SH-SY5Y (cell line): ENCODE measurements at regions not wholly inside any gene's neighbourhood (a gene's known extent, or its start where the extent isn't known, plus 50 kb on each side); places are given as distances from the start of the nearest gene placed in this dataset.
A peak's percentile ranks its signal among the peaks of the same experiment; 100 is the strongest.

Experiments used
- GATA2 ChIP-seq: IDR thresholded peaks from 2 replicates; pipeline ENCODE4 v1.6.1; 2011; ENCODE audit warnings: mild to moderate bottlenecking, low read depth, low read length
- GATA3 ChIP-seq: IDR thresholded peaks from 2 replicates; pipeline ENCODE4 v1.6.1; 2011; ENCODE audit warnings: low read depth, mild to moderate bottlenecking, low read length, moderate library complexity

GRCh38 chr13:107733276-107733675 is 482.1 kb downstream of the LIG4 start:
- TF ChIP-seq GATA2 (no peak), GATA3 (no peak)

- TF ChIP-seq GATA3 (no peak), GATA2 (no peak)
Observed at GRCh38 chr13:107730813-107731212, 484.5 kb downstream of the LIG4 start.

- TF ChIP-seq GATA3: no peak
Observed at GRCh38 chr13:107721125-107721869, 494.0 kb downstream of the LIG4 start.

- TF ChIP-seq GATA2 (no peak), GATA3 (no peak)
Observed at GRCh38 chr13:107716741-107717140, 498.6 kb downstream of the LIG4 start.

GRCh38 chr13:107716241-107716640 is 499.1 kb downstream of the LIG4 start:
- TF ChIP-seq GATA3 (no peak), GATA2 (no peak)

- TF ChIP-seq GATA3: no peak
- no peak for TF ChIP-seq GATA2
Observed at GRCh38 chr13:107715496-107715895, 499.8 kb downstream of the LIG4 start.

GRCh38 chr13:107713314-107713713 is 502.0 kb downstream of the LIG4 start:
- TF ChIP-seq GATA3 (0 out of 2 replicates have a peak, but pooled peaks have one; percentile 42), GATA2 (no peak)

GRCh38 chr13:107712145-107712860 is 503.0 kb downstream of the LIG4 start:
- no peak for TF ChIP-seq GATA3
- TF ChIP-seq GATA2: no peak

- TF ChIP-seq GATA3 (no peak), GATA2 (no peak)
Observed at GRCh38 chr13:107690181-107690580, 525.2 kb downstream of the LIG4 start.

GRCh38 chr13:107685876-107686275 is 529.5 kb downstream of the LIG4 start:
- TF ChIP-seq GATA3 (no peak), GATA2 (no peak)

- no peak for TF ChIP-seq GATA2
- TF ChIP-seq GATA3: no peak
Observed at GRCh38 chr13:107681600-107681999, 533.7 kb downstream of the LIG4 start.

- TF ChIP-seq GATA2 (no peak), GATA3 (no peak)
Observed at GRCh38 chr13:107680115-107680514, 535.2 kb downstream of the LIG4 start.

- TF ChIP-seq GATA2: no peak
- TF ChIP-seq GATA3: no peak
Observed at GRCh38 chr13:107678075-107678689, 537.2 kb downstream of the LIG4 start.

- TF ChIP-seq GATA2 (no peak), GATA3 (no peak)
Observed at GRCh38 chr13:107675847-107676550, 539.3 kb downstream of the LIG4 start.

- TF ChIP-seq GATA2 (no peak), GATA3 (no peak)
Observed at GRCh38 chr13:107669391-107669993, 545.8 kb downstream of the LIG4 start.
